NCI-H2171 treated with DMSO at 0.1 percent for 48 hours (cell line): ENCODE measurements at regions not wholly inside any gene's neighbourhood (a gene's known extent, or its start where the extent isn't known, plus 50 kb on each side); places are given as distances from the start of the nearest gene placed in this dataset.

Source experiments
- DNase-seq: peaks from one replicate; lab custom pipeline; 2025; lab: John Stamatoyannopoulos, UW

- no peak for DNase-seq
Measured at GRCh38 chr6:9610620-9611415, 804.1 kb downstream of the TFAP2A start.

- no peak for DNase-seq
Measured at GRCh38 chr6:9606435-9607134, 808.3 kb downstream of the TFAP2A start.

GRCh38 chr6:9594746-9595145 lies 820.1 kb downstream of the TFAP2A start:
- DNase-seq = no peak

GRCh38 chr6:9593554-9593953 lies 821.3 kb downstream of the TFAP2A start:
- DNase-seq = no peak

GRCh38 chr6:9583753-9584352 lies 831.0 kb downstream of the TFAP2A start:
- DNase-seq = no peak

- DNase-seq = no peak
Measured at GRCh38 chr6:9581155-9581554, 833.7 kb downstream of the TFAP2A start.

GRCh38 chr6:9576521-9576920 lies 838.4 kb downstream of the TFAP2A start:
- no peak for DNase-seq

GRCh38 chr6:9566096-9566495 lies 848.8 kb downstream of the TFAP2A start:
- no peak for DNase-seq

GRCh38 chr6:9564021-9564420 lies 850.9 kb downstream of the TFAP2A start:
- no peak for DNase-seq

GRCh38 chr6:9563568-9563967 lies 851.3 kb downstream of the TFAP2A start:
- DNase-seq = no peak

- no peak for DNase-seq
Measured at GRCh38 chr6:9554806-9555205, 860.1 kb downstream of the TFAP2A start.

- no peak for DNase-seq
Measured at GRCh38 chr6:9554323-9554722, 860.6 kb downstream of the TFAP2A start.

GRCh38 chr6:9553002-9553401 lies 861.9 kb downstream of the TFAP2A start:
- DNase-seq = no peak

GRCh38 chr6:9543649-9544048 lies 871.2 kb downstream of the TFAP2A start:
- no peak for DNase-seq

GRCh38 chr6:9540534-9541126 lies 874.2 kb downstream of the TFAP2A start:
- peak; percentile 15 for DNase-seq

- DNase-seq = no peak
Measured at GRCh38 chr6:9540126-9540525, 874.7 kb downstream of the TFAP2A start.

- no peak for DNase-seq
Measured at GRCh38 chr6:9539231-9539755, 875.6 kb downstream of the TFAP2A start.

GRCh38 chr6:9537381-9537780 lies 877.5 kb downstream of the TFAP2A start:
- DNase-seq = no peak

GRCh38 chr6:9535106-9535505 lies 879.8 kb downstream of the TFAP2A start:
- DNase-seq = no peak

GRCh38 chr6:9532621-9533557 lies 882.0 kb downstream of the TFAP2A start:
- DNase-seq = no peak

- DNase-seq = no peak
Measured at GRCh38 chr6:9527679-9528286, 887.1 kb downstream of the TFAP2A start.
